HepG2 (cell line): ENCODE measurements at regions not wholly inside any gene's neighbourhood (a gene's known extent, or its start where the extent isn't known, plus 50 kb on each side); places are given as distances from the start of the nearest gene placed in this dataset.

ENCODE experiments used
- ATAC-seq: fragments of 200-7000 bp; cut with Tn5 transposase; 3 replicates; pipeline ENCODE4 v1.9.1; 2020; ENCODE audit warnings: mild to moderate bottlenecking, moderate library complexity
- BruUV-seq: library from RNA; stranded (reverse); fragments of 400-500 nt; replicated peaks from 2 replicates; lab custom pipeline; 2021; lab: Mats Ljungman, UMichigan
- CTCF ChIA-PET: fragments of 300-600 bp; formaldehyde crosslinking; extraction: SDS; loops from one replicate; lab custom pipeline; 2021; ENCODE audit warnings: low total read pairs, inconsistent platforms, low intra/inter-chr PET ratio; lab: Yijun Ruan, JAX
- POLR2A ChIA-PET: fragments of 350-600 bp; sonication (Branson Sonifier 250); formaldehyde crosslinking; loops from one replicate; lab custom pipeline; 2020; ENCODE audit warnings: antibody characterized with exemption, inconsistent platforms; lab: Yijun Ruan, JAX
- DNase-seq: peaks from one replicate; pipeline ENCODE4 v3.0.0-alpha.2; 2015; ENCODE audit warnings: low spot score
- FAIRE-seq: peaks from 3 replicates; lab custom pipeline; 2011; peaks lifted over from hg19 to GRCh38; lab: Jason Lieb, UNC
- H2AFZ ChIP-seq: one replicate; pipeline ENCODE4 v1.6.1; 2011; ENCODE audit warnings: low read length, inconsistent platforms
- H3K27ac ChIP-seq: fragments of 300-600 bp; 3 replicates; pipeline ENCODE4 v1.8.0; 2011; ENCODE audit warnings: mixed run types, mild to moderate bottlenecking, mixed read lengths, low read length, inconsistent platforms; ENCODE audit not compliant: insufficient read depth; ENCODE audit errors: extremely low read length
- H3K27me3 ChIP-seq, 2 experiments: fragments of 200-600 bp in 1 of 2; 2 replicates in 1 of 2; 3 replicates in 1 of 2; pipeline versions ENCODE4 v1.6.0 to v1.8.0; 2011; ENCODE audit warnings: low read length in 2 of 2, mild to moderate bottlenecking in 2 of 2, moderate library complexity in 2 of 2, inconsistent platforms in 1 of 2; ENCODE audit not compliant: insufficient read depth in 2 of 2, control insufficient read depth in 1 of 2
- H3K36me3 ChIP-seq, 2 experiments: fragments of 200-600 bp in 1 of 2; replicated peaks in 1 of 2; 2 replicates in 1 of 2; 3 replicates in 1 of 2; pipeline versions ENCODE4 v1.5.1 to v1.8.0; 2011; ENCODE audit warnings: low read length in 2 of 2, inconsistent platforms in 1 of 2; ENCODE audit not compliant: insufficient read depth in 2 of 2, control insufficient read depth in 1 of 2
- H3K4me1 ChIP-seq: 2 replicates; pipeline ENCODE4 v1.5.1; 2012; ENCODE audit warnings: low read length, inconsistent platforms; ENCODE audit not compliant: insufficient read depth
- H3K4me2 ChIP-seq: 2 replicates; pipeline ENCODE4 v1.6.0; 2011; ENCODE audit warnings: low read depth, low read length, inconsistent platforms
- H3K4me3 ChIP-seq, 3 experiments: fragments of 200-600 bp in 1 of 3; sonication (generic), shearing (Covaris generic) in 1 of 3; replicated peaks in 1 of 3; 2 replicates each; pipeline ENCODE4 v1.5.1; 2011 to 2016; ENCODE audit warnings: low read length in 3 of 3, inconsistent platforms in 2 of 3, low read depth in 2 of 3, mild to moderate bottlenecking in 2 of 3, control low read depth in 1 of 3, mixed read lengths in 1 of 3; ENCODE audit not compliant: insufficient read depth in 1 of 3
- H3K79me2 ChIP-seq: one replicate; pipeline ENCODE4 v1.6.1; 2011; ENCODE audit warnings: low read length, inconsistent platforms; ENCODE audit not compliant: insufficient read depth
- H3K9ac ChIP-seq: 2 replicates; pipeline ENCODE4 v1.6.0; 2011; ENCODE audit warnings: mild to moderate bottlenecking, low read depth, low read length, inconsistent platforms; ENCODE audit not compliant: insufficient read depth
- H3K9me3 ChIP-seq: 2 replicates; pipeline ENCODE4 v1.5.1; 2012; ENCODE audit warnings: mild to moderate bottlenecking, low read length
- H4K20me1 ChIP-seq: 2 replicates; pipeline ENCODE4 v1.6.0; 2011; ENCODE audit warnings: inconsistent platforms, mild to moderate bottlenecking, low read length, moderate library complexity; ENCODE audit not compliant: insufficient read depth
- AGO2 ChIP-seq: fragments of 200-400 bp; formaldehyde crosslinking; optimal IDR thresholded peaks from 2 replicates; pipeline ENCODE3; 2017; ENCODE audit warnings: mild to moderate bottlenecking, low read depth, low read length, moderate library complexity
- CCDC6 ChIP-seq: sonication (generic); formaldehyde crosslinking; IDR thresholded peaks from 2 replicates; pipeline ENCODE4 v1.8.1; 2022; ENCODE audit warnings: mild to moderate bottlenecking, missing genetic modification reagents, moderate library complexity
- CEBPB ChIP-seq: IDR thresholded peaks from 2 replicates; pipeline ENCODE4 v1.6.1; 2011; ENCODE audit warnings: low read depth, low read length, improper control_type of control experiment, borderline replicate concordance
- EP300 ChIP-seq, 3 experiments: sonication (generic) in 1 of 3; formaldehyde crosslinking in 1 of 3; IDR thresholded peaks; 2 replicates each; pipeline versions ENCODE4 v1.5.1 to v1.6.1; 2011 to 2020; ENCODE audit warnings: low read depth in 2 of 3, low read length in 2 of 3, borderline replicate concordance in 1 of 3, improper control_type of control experiment in 1 of 3, mild to moderate bottlenecking in 1 of 3, missing genetic modification reagents in 1 of 3, moderate library complexity in 1 of 3
- FOXC1 ChIP-seq: sonication (generic); formaldehyde crosslinking; IDR thresholded peaks from 2 replicates; pipeline ENCODE4 v1.8.0; 2022; ENCODE audit warnings: mild to moderate bottlenecking, missing genetic modification reagents, borderline replicate concordance
- GATAD2A ChIP-seq: IDR thresholded peaks from 2 replicates; pipeline ENCODE4 v1.6.1; 2016
- HNRNPUL1 ChIP-seq: fragments of 200-400 bp; formaldehyde crosslinking; IDR thresholded peaks from 2 replicates; pipeline ENCODE4 v1.6.1; 2017; ENCODE audit warnings: low read depth, mild to moderate bottlenecking, low read length, moderate library complexity
- LRRFIP1 ChIP-seq: sonication (generic); formaldehyde crosslinking; conservative IDR thresholded peaks from 2 replicates; pipeline ENCODE4 v1.4.0; 2020; ENCODE audit warnings: missing genetic modification reagents
- NFIB ChIP-seq: sonication (generic); formaldehyde crosslinking; IDR thresholded peaks from 2 replicates; pipeline ENCODE4 v1.9.0; 2021; ENCODE audit warnings: missing genetic modification reagents, mild to moderate bottlenecking, borderline replicate concordance
- NKX3-1 ChIP-seq: sonication (generic); formaldehyde crosslinking; IDR thresholded peaks from 2 replicates; pipeline ENCODE4 v1.5.0; 2020; ENCODE audit warnings: missing genetic modification reagents
- ONECUT2 ChIP-seq: sonication (generic); formaldehyde crosslinking; IDR thresholded peaks from 2 replicates; pipeline ENCODE4 v1.4.0; 2020; ENCODE audit warnings: missing genetic modification reagents
- RBM39 ChIP-seq: fragments of 200-400 bp; formaldehyde crosslinking; IDR thresholded peaks from one replicate; pipeline ENCODE4 v1.6.1; 2018; ENCODE audit warnings: antibody characterized with exemption, mild to moderate bottlenecking, low read depth, low read length; ENCODE audit not compliant: poor library complexity, severe bottlenecking
- RFXAP ChIP-seq: sonication (generic); formaldehyde crosslinking; IDR thresholded peaks from 2 replicates; pipeline ENCODE4 v1.4.0; 2020; ENCODE audit warnings: missing genetic modification reagents, borderline replicate concordance
- RXRA ChIP-seq: sonication (generic); formaldehyde crosslinking; IDR thresholded peaks from 2 replicates; pipeline ENCODE4 v1.5.1; 2020; ENCODE audit warnings: missing genetic modification reagents
- ZC3H13 ChIP-seq: sonication (generic); formaldehyde crosslinking; IDR thresholded peaks from 2 replicates; pipeline ENCODE4 v1.8.1; 2023; ENCODE audit warnings: mild to moderate bottlenecking, missing genetic modification reagents, moderate library complexity
- ZFP62 ChIP-seq: sonication (generic); formaldehyde crosslinking; IDR thresholded peaks from 2 replicates; pipeline ENCODE4 v1.4.0; 2020; ENCODE audit warnings: missing genetic modification reagents
- ZNF317 ChIP-seq: sonication (generic); formaldehyde crosslinking; IDR thresholded peaks from 2 replicates; pipeline ENCODE4 v1.5.0; 2020; ENCODE audit warnings: mild to moderate bottlenecking, missing genetic modification reagents
- ZNF562 ChIP-seq: sonication (generic); formaldehyde crosslinking; IDR thresholded peaks from 2 replicates; pipeline ENCODE4 v1.8.0; 2022; ENCODE audit warnings: missing genetic modification reagents, borderline replicate concordance
- ZNF776 ChIP-seq: sonication (generic); formaldehyde crosslinking; IDR thresholded peaks from 2 replicates; pipeline ENCODE4 v1.4.0; 2020; ENCODE audit warnings: mild to moderate bottlenecking, missing genetic modification reagents
- ZNF780A ChIP-seq: sonication (generic); formaldehyde crosslinking; IDR thresholded peaks from 2 replicates; pipeline ENCODE4 v1.8.0; 2022; ENCODE audit warnings: mild to moderate bottlenecking, missing genetic modification reagents, moderate library complexity
- ZNF788 ChIP-seq: sonication (generic); formaldehyde crosslinking; IDR thresholded peaks from 2 replicates; pipeline ENCODE4 v1.5.0; 2020; ENCODE audit warnings: mild to moderate bottlenecking, missing genetic modification reagents, borderline replicate concordance
- ZNF891 ChIP-seq: sonication (generic); formaldehyde crosslinking; IDR thresholded peaks from 2 replicates; pipeline ENCODE4 v1.5.0; 2020; ENCODE audit warnings: mild to moderate bottlenecking, missing genetic modification reagents
- WGBS: methylation state at CpG from one replicate; pipeline ENCODE4 v1.1.6; 2017; ENCODE audit warnings: low lambda C conversion rate; 5-methylcytosine and 5-hydroxymethylcytosine counted together
- in situ Hi-C: cut with HindIII; loops from 2 replicates; pipeline ENCODE4 v1.10.0; 2017; ENCODE audit warnings: low pct_unique_long_range_greater_than_20kb; ENCODE audit not compliant: extremely low pct_ligation_motif_present
- intact Hi-C: fragments of 100-400 bp; cut with micrococcal nuclease; formaldehyde crosslinking; loops from one replicate; pipeline ENCODE4 v1.10.0; 2022; ENCODE audit not compliant: unreplicated experiment

GRCh38 chr6:134493789-134494188 lies 175.9 kb upstream of the SGK1 start (continued):
- TF ChIP-seq LRRFIP1 (CRISPR knock-in tag) (no peak), CEBPB (no peak), RBM39 (no peak), ZFP62 (CRISPR knock-in tag) (no peak), ZNF780A (CRISPR knock-in tag) (no peak), ZNF776 (CRISPR knock-in tag) (no peak), FOXC1 (CRISPR knock-in tag) (no peak), HNRNPUL1 (no peak), RXRA (CRISPR knock-in tag) (no peak), ZNF317 (no peak), ZC3H13 (CRISPR knock-in tag) (no peak)

- no peaks in the 10 kb centered on the region for H4K20me1 ChIP-seq
- H2AFZ ChIP-seq = no peak overlapping the region
- no peak overlapping the region for H3K27ac ChIP-seq
- no peak for TF ChIP-seq GATAD2A (CRISPR knock-in tag)
- no peak for TF ChIP-seq NKX3-1 (CRISPR knock-in tag)
- no peak for TF ChIP-seq EP300 (IDR thresholded peaks at IDR 0.05; ENCODE audit: low read depth in 2 of 2, low read length in 2 of 2)
- no peak for TF ChIP-seq EP300 (CRISPR knock-in tag; IDR thresholded peaks at IDR 0.05; ENCODE audit: borderline replicate concordance)
- TF ChIP-seq ZNF562 (CRISPR knock-in tag) = no peak
- TF ChIP-seq ZNF891 (CRISPR knock-in tag) = no peak
- TF ChIP-seq AGO2 = no peak
- TF ChIP-seq NFIB (CRISPR knock-in tag) = no peak
- TF ChIP-seq RFXAP (CRISPR knock-in tag) = no peak
- no peak for TF ChIP-seq ZNF317
- no peak for TF ChIP-seq ZNF788 (CRISPR knock-in tag)
- no peak for TF ChIP-seq ONECUT2
- no peak for TF ChIP-seq CCDC6 (CRISPR knock-in tag)
- TF ChIP-seq, all 625 proteins: peak for 0
- H3K9ac ChIP-seq = no peak overlapping the region
- POLR2A ChIA-PET = no interaction called here
- no TSS peak for BruUV-seq
- DNase-seq (no peak), FAIRE-seq (no peak), ATAC-seq (no peak)
- no peak overlapping the region for H3K4me2 ChIP-seq
- in situ Hi-C loops (no loop called here), intact Hi-C loops (no loop called here)
- WGBS = 61% methylated on average over 2 of the region's 2 CpGs
- H3K36me3 ChIP-seq = no peaks in the 10 kb centered on the region
- no peaks in the 10 kb centered on the region for H3K4me1 ChIP-seq
- CTCF ChIA-PET = no interaction called here
- no peak overlapping the region for H3K4me3 ChIP-seq
- H3K79me2 ChIP-seq = no peaks in the 10 kb centered on the region
- no peaks in the 10 kb centered on the region for H3K9me3 ChIP-seq
- no peaks in the 10 kb centered on the region for H3K27me3 ChIP-seq
These were observed 173.6 kb upstream of the SGK1 start for GRCh38 chr6:134491477-134491876.
